ENCODE measurements at regions not wholly inside any gene's neighbourhood (a gene's known extent, or its start where the extent isn't known, plus 50 kb on each side); places are given as distances from the start of the nearest gene placed in this dataset.
"Not testable (repeated sequence)": the region's sequence is repeated elsewhere in the genome, so short reads cannot be mapped to it uniquely, and the experiment has no call there.

DNA sequence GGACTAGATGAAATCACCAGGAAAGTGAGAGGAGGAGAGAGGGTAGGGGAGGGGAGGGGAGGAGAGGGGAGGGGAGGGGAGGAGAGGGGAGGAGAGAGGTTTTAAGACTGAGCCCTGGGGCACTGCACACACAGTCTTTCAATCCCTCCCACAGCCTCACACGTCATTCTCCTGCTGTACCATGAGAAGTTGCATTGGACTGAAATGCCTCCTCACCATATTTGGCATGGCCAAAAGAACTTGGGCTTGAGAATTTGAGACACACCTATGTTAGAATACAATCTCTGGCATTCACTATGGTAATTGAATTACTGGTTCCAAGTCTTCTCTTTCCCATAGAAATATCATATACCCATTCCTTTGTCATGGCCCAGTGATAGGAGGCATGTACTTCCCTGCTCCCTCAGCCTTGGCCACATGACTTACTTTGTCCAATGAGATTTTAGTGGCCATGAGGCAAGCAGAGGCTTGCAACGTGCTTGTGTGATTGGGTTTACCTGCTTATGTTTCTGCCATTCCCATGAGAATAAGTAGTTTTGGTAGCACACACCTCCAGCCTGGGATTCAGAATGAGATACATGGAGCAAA is 133.3 kb upstream of the SMARCA2 start:
- DNase-seq: no peak

DNA sequence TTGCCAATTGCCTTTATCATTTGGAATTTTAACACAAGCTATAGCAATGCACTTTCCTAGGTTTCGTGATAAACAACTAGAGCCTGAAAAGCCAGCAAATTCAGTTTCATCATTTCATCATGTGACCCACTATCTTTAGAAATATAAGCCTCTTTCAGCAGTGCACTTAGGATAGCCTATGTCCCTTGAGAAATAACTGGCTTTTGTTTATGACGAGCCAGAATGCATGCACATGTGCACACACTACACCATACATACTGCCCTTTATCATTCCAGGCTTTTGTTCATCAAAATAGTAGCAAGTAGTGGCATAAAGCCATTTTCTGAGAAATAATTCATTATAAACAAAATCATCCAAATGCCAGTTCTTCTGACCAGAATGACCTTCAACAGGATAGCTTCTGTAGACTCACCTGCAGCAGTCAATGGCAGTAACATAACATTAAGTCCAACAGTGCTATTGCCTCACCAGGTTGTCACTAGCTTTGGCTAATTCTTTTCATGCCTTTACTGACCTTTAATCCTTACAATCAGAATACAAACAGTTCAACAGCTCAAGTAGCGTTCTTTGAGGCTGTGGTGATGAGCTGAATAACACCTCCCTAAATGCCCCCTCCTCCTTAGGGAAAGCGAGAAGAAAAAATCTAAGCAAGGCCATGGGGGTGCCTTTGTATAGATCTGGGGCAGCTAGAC is 132.3 kb upstream of the SMARCA2 start:
- no peak for DNase-seq

DNA sequence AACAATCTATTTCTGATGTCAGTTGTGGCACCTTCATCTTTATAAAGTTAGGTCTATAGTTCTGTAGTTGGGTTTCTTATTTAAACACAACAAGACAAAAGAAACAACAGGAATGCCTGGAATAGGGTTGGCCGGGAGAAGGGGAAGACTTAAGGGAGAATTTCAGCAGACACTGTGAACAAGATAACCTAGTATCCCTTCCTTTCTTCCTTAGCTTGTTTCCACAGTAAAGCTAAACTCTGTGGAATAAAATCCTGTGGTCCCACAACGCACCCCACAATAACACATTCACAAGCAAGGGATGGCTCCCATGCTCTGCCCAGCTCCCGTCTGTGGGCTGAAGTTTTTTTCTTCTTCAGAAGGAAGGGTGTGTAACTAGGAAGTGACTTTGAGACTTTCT is 124.9 kb upstream of the SMARCA2 start:
- no peak for DNase-seq

DNA sequence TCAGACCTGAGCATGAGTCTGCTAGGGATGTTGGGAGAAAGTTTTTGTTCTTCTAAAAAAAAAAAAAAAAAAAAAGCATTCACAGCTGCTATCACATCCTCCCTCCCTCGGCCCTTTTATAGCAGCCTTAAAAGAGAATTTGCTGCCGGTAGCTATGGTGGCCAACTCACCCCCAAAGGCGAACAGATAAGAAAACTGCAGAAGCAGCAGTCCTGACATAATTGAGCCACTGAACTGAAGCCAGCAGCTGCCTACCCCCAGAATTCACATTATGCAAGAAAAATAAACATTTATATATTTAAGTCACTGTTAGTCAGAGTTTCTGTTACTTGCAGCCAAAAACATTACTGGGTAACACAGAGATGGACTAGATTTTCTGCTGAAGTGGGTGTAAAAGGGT is 124.3 kb upstream of the SMARCA2 start:
- no peak for DNase-seq

DNA sequence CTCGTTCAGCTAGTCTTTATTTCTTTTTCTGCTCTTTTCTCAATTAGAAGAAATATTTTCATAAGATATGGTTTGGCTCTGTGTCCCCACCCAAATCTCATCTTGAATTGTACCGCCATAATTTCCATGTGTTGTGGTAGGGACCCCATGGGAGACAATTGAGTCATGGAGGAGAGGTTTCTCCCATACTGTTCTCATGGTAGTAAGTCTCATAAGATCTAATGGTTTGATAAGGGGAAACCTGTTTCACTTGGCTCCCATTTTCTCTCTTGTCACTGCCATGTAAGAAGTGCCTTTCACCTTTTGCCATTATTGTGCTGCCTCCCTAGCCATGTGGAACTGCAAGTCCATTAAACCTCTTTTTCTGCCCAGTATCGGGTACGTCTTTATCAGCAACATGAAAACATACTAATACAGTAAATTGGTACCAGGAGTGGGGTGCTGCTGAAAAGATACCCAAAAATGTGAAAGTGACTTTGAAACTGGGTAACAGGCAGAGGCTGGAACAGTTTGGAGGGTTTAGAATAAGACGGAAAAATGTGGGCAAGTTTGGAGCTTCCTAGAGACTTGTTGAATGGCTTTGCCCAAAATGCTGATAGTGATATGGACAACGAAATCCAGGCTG is 112.0 kb upstream of the SMARCA2 start:
- not testable (repeated sequence) for DNase-seq

DNA sequence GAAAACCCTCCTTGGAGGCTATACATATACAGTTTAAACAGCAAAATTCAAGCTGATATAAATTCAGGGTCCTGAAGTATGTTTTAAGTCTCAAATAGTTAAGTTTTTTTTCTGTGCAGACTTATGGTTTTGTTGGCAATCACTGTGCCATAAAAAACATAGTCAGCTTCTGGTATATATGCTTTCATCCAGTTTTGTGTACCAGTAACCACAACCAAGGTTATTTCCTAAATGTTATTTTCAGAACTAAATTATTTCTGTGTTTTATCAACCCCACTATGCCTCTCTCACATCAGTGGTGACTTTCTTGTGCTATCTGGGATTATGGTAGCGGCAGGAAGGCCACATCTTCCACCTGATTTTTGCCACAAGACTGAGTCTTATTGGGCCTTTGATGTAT is 107.7 kb upstream of the SMARCA2 start:
- DNase-seq: no peak

DNA sequence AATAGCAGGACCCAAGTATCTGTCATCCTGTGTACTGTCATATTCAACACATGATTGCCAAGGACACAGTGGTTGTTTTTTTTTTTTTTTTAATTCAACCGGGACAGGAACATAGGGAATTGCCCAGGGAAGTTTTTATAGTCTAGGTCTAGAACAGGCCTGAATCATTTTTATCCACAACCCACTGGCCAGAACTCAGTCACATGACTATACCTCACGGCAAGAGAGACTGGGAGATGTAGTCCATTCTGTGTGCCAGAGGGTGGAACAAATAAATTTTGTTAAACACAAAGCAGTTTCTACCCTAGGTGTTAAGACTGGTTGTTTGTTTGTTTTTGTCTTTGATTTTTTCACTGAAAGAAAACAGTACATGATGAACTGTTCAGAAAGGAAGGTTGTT is 105.8 kb upstream of the SMARCA2 start:
- no peak for DNase-seq

DNA sequence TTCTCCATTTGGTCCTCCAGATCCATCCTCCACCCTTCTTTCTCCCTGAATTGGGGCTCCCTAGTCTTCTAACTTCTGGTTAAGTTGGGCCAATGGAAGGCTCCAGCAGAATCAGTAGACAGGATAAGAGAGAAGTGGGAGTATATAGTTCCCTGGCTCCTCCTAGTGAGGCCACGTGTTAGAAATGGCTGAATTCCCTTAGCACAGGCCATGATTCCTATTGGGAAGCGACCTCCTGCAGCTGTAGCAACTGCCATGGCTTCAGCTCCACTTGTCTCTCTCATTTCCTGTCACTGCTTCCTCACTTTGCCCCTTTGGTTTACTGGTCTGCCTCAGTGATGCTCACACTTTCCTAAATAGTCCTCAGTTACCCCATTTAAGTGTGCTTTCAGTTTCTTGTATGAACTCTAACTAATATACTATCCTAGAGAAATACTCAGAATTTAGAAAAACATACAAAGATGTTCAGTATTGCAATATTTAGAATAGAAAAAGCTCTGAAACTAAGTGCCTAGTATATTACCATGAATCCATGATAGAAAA is 104.8 kb upstream of the SMARCA2 start:
- no peak for DNase-seq

DNA sequence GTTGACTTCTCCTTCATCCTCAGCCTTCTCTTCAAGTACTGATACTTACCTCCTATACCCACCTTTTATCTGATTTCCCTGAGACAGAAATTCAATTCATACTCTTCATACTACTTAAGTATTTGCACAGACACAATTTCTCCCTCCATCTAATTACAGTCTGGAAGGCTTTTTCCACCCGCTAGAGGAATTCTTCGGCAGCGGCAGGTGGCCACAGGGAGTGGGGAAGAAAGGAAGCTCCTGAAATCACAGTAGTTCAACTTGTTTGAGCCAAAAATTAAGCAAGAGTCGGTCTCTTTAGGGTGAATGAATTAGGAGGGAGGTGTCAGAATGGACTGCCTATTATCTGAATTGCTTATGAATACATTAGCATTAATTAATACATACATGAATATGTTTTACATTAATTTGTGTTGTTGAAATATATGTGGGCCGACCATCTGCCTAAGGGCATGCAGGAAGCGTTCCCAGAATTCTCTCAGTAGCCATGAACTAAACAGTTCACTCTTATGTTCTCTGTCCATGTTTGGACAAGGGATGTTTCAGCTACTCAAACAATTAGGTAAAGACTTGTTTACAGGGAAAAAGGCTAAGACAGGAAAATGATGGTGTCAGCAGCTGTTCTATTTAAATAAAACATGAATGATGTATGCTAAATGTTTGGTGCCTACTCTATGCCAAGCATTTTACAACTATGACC is 101.4 kb upstream of the SMARCA2 start:
- no peak for DNase-seq

DNA sequence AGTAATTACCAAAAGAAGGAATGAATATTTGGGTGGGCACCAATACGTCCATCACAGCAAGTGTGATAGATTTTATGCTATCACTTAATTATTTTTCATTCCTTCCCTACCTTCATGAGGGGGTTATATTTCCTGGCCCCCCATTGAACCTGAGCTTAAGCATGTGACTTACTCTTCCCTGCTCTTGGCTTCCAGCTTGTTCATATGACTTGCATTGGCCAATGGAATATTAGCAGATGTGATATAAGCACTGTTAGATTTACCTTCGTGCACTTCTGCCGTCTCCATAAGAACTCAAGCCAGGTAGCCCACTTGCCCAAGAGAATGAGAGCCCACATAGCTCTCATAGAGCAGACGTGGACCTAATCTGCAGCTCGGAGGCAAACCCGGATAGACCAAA is 99.1 kb upstream of the SMARCA2 start:
- DNase-seq: no peak

DNA sequence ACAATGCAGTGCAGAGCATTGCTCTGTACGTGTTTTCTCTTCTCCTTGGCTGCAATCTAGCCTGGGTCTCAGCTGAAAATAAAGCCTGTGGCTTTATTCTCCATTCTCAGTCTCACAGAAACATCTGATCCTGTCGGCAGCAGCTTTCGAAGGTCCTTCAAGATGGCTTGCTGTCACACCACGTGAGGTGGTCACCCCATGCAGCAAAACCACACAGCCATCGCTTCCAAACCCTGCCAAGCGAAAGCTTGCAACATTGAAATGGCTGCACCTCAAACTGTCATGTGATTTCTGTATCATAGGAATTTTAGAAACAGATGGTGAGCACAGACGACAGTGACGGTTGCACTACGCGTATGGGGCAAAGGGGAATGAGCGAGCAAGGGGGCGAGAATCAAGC is 98.5 kb upstream of the SMARCA2 start:
- no peak for DNase-seq

DNA sequence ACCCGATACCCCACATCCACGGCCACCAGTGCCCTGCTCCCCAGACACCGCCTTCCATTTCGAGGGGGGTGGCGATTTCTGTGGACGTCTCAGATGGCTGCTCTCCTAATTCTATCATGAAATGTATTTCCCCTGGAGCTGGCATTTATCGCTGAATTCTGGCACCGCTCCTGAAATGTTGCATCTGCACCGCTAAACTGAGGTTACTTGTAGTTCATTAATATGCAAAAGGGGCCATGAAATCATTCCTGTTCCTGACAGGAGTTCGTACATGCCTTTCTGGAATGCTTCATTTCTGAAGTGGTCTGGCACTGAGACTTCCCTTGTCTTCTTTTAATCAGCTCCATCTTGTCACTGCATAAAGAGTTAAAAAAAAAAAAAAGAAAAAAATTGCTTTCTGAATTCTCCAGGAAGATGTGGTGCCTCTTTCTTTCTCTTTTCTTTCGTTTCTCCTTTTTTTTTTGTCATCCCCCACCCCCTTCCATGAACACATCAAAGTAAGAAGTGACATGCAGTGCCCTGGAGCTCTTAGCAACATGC is 97.7 kb upstream of the SMARCA2 start:
- no peak for DNase-seq

DNA sequence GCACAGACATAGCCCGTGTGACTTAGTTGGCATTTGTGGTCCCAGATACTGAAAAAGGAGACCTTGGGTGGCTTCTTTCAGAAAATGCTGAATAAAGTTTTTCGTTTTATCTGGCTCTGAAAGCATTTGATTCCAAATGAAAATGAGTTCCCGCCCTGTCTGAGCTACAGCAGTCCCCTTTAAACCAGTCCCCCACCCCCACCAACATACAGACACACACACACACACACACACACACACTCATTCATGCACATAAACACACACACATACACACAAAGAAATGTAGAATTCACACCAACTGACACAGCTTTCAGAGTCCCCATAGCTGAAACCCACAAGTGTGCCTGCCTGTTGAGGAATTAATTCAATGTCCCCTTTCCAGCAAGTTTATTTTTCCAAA is 97.0 kb upstream of the SMARCA2 start:
- DNase-seq: no peak

DNA sequence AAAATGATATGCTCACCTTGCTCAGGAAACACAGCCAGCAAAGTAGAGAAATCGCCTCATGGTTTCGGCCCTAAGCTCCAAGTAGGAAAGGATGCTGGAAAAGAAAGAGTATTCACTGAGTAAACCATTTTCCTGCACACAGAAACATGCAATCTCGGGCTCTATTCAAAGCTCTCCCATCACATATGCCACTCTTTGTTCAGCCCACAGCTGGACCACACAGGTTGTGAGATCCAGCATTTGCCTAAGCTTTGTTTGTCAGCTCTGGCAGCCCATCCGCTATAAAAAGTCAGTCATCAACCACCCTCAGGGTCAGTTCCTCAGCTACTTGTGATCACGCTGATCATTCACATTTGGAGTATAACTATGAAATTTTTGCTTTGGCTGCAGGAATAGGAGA is 96.5 kb upstream of the SMARCA2 start:
- DNase-seq: no peak

DNA sequence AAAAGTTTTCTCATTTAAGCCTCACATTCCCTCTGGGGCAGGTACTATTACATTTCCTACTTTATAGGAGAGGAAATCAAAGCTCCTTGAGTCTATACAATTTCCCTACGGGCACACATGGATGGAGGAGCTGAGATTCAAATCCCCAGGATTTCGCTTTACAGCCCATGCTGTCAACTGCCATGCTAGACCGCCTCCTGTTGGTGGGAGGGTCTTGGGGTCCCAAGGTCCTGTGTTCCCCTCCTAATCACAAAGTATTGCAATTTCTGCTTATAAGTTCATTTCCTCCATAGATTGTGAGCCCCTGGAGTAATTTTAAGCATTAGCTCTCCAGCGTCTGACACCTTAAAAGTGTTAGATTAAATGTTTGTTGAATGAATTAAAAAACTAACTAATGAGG is 95.9 kb upstream of the SMARCA2 start:
- DNase-seq: no peak

DNA sequence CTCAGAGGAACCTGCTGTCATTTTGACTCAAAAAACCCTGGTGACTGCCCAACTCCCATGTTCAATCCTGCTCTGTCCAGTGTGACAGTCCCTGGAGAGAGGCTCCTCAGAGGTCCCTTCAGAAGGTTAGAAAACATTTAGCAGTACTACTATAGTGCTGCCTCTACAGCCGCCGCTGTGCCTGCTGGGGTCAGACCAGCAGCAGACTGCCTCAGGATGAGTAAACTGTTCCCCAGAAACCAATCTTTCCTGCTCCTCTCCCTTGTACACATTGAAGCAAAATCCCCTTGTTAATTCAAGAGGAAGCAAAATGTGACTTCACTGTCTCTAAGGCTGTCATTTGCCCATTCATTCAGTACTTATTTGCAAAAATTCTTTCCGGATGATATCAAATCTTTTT is 94.8 kb upstream of the SMARCA2 start:
- no peak for DNase-seq

DNA sequence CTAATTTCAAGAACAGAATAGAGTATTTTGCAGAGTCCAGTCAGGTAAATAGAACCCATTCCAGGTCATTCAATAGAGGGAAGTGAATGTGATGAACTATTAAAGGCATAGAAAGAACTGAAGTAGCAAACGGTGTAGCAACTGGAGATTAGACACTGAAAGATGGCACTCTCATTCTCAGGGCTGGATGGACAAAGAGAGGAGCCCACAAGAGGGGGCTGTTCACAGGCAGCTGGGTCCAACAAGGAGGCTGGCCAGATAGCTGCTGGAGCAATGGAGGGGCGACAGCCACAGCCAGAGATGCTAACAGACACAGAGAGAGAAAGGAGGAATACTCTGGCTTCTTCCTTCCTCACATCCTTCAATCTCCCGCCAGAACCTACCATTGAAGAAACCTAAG is 93.1 kb upstream of the SMARCA2 start:
- no peak for DNase-seq

DNA sequence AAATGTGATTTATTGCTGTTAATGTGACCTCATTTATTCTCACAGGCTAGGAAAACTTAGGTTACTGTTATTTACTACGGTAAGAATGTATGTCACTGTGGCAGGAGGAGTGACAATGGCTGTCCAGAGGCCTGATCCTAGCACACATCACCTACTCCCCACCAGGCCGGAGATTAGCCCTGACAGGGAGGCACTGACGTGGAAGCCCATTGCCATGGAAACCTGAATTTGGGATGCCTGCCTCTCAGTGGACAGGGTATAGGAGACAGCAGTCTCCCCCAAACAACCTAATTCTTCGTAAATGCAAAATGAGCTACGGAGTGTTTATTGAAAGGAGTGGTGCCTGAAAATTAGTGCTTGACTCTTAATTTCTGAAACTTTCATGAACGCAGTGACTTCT is 87.6 kb upstream of the SMARCA2 start:
- no peak for DNase-seq

DNA sequence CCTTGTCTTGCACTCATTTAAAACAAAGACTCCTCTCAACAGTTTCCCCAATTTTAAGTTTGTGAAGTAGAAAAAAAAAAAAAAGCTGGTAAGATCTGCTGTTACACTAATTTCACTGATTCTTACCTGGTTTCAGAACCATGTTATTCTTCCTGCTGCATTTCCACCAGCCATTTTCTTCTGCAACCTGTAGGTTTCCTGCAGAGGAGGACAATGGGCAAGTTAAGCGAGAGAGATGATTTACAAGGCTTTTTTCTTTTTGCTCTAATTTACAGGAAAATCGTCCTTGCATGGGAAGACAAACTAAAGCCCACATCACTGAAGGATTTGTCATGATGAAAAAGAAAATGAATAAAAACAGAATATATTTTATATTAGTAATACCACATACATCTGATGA is 86.0 kb upstream of the SMARCA2 start:
- DNase-seq: no peak

DNA sequence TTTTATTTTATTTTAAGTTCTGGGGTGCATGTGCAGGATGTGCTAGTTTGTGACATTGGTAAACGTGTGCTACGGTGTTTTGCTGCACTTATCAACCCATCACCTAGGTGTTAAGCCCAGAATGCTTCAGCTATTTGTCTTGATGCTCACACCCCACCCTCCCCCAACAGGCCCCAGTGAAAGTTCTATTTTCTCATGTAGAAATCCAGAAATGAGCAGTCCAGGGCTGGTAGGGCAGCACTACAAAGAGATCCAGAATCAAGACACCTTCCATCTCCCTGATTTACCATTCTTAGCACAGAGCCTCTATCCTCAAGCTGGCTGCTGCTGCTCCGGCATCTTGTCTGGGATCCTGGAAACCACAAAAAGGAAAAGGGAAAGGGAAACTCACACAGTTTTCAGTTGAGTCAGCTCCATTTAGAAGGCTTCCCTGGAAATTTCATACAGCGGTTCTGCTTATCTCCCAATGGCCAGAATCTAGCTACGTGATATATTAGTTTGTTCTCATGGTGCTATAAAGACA is 85.4 kb upstream of the SMARCA2 start:
- DNase-seq: no peak

DNA sequence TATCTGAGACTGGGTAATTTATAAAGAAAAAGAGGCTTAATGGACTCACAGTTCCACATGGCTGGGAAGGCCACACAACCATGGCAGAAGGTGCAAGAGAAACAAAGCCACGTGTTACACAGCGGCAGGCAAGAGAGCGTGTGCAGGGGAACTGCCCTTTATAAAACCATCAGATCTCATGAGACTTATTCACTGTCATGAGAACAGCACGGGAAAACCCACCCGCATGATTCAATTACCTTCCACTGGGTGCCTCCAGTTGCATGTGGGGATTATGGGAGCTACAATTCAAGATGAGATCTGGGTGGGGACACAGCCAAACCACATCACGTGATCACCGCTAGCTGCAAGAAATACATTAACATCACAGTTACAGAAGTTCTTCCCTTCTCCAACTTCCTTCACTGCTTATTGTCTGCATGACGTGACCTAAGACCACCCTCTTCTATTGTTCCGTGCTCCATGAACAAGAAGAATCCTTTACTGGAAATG is 84.9 kb upstream of the SMARCA2 start:
- not testable (repeated sequence) for DNase-seq

DNA sequence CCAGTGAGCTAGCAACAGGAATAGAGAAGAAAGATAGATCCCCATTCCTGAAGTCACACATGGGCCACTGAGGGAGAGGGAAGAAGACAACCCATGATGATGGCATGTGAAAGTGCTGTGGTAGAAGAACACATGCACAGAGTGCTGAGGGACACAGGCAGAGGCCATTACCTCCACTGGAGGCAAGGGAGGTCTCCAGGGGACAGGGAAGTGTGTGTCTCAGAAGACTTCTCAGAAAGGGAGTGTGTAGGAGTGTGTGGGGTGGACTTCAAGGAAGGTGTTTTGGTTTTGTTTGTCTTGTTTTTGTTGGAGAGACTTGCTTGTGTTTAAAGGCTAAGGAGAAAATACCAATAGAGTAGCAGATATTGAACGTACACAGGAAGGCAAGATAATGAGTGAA is 77.0 kb upstream of the SMARCA2 start:
- no peak for DNase-seq

DNA sequence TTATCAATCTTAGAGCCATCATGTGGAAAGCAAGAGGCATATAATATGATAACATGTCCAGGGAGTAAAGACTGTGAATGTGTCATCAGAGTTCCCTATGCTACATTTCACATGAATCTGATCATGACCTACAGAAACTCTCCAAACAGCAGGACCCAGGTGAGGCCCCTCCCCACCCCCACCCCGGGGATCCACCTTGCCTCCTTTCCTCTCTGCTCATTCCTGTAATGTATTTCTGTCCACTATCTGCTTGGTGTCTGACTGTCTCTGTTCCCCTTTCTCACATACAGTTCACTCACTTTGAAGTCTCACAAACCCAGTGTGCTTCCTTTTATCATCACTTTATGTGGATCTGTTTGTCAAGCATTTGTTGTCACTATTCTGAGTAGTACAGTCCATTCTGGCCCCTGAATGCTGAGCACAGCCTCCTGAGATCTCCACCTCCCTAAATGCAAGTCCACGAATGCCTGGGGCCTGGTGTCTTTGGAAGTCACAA is 76.4 kb upstream of the SMARCA2 start:
- DNase-seq: no peak
